T-helper 1 cell treated with Interleukin-12 subunit alpha and Interleukin-12 subunit beta and Interleukin-4 antibody, amounts not matched to agents 30 ng/mL and 1 ng/mL, for 36 hours (primary cell): ENCODE measurements at regions not wholly inside any gene's neighbourhood (a gene's known extent, or its start where the extent isn't known, plus 50 kb on each side); places are given as distances from the start of the nearest gene placed in this dataset.

Experiments
- intact Hi-C: fragments of 100-400 bp; cut with micrococcal nuclease; formaldehyde crosslinking; loops from one replicate; pipeline ENCODE4 v1.15.1; 2024

DNA sequence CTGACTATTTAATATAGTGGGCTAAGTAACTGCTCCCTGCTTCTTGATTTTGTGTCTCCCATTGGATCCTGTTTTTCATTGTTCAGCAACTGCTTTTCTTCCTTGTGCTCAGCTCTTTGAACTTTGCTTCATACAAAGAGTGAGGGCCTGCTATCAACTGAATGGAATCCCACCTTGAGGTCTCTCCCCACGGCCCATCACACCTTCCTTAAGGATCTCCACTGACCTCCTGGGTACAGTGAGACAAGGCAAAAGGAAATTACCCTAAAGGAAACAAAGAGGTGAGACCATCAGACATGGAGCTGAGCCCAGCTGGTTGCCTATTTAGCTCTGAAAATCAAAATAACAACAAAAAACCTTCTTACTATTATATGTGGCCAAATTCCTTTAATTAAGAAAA is 91.3 kb upstream of the RPL34 start:
- intact Hi-C loops, result loop anchor here (5.0 kb wide), 2 partner anchors 362 to 807 kb away; partner anchors contain the start of genes LEF1 and PAPSS1

- intact Hi-C loops, result loop anchor here (1.0 to 5.0 kb wide), 3 partner anchors 9 to 805 kb away; partner anchors contain the start of genes LEF1 and PAPSS1
These were observed 92.7 kb upstream of the RPL34 start for GRCh38 chr4:108527723-108528122.

DNA sequence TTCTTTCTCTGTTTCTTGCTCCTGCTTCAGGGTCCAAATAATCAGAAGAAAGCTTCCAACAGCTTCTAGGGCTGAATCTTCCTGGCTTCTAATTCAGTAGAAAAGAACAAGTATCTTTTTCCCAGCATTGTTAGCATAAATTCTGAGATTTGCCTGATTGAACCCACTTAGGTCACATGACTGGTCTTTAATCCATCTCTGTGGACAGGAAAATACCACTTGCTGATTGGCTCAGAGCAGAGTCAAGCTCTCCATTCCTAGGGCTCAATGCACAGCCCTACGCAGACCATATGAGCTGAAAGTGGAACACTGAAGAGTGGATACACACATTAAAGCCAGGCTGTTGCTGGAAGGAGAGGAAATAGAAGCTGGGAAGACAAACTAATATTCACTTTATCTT is 99.6 kb upstream of the RPL34 start:
- intact Hi-C loops, result no loop called here

DNA sequence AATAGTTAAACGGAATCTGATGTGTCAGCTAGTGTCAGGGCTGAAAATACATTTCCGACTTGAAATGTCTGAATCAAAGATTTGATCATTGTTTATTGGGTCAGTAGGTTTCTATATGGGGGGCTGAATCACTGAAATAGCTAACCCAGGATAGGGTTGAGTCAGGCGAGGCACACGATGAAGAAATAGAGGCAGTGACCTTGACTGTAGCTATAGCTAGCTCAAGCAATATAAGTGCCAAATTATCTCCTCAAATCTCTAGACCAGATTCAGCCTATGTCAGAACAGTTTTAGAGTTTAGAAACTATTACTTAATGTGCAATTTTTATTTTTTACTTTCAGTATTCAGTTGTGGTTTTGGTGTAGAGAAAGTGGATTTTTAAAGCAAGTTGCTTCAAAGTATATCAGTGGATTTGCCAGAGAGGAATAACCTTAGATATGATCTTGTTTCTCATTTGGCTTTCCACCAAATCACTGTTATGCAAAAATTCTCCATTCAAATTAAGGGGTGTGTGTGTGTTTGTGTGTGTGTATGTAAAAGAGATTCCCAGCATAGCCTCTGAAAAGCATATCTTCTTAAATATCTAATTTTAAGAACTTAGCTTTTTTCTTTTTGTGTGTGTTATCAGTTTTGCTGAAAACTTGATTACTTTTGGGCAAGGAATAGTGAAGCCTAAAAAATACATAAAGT is 100.3 kb upstream of the RPL34 start:
- intact Hi-C loops, result no loop called here

DNA sequence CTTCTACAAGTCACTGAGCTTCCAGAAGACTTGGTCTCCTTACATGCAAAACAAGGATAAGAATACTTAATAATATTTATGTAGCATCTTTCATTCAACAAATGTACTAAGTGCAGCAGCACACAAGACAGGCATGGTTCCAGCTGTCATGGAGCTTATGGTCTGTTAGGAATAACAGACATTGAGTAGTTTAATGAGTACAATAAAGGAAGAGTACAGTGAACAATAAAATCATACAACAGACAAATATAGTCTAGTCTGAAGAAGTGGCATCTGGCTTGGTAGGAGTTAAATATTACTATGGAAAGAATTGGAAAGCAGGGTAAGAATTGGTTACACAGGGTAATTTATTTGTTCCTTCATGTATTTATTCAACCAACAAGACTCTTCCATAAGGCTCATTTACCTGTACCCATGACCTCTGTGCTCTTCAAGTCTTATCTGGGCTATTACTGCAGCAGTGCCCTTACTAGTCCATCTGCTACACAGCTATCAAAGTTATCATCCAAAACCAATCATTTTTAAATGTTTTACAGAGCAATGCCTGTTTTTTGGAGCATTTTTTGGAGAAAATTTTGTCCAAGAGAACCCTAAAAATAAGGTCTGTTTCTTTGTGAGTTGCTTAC is 101.1 kb upstream of the RPL34 start:
- intact Hi-C loops, result no loop called here

GRCh38 chr4:108512615-108513505 is 107.5 kb upstream of the RPL34 start:
- intact Hi-C loops, result loop anchor here (1.0 to 2.0 kb wide), 3 partner anchors 344 to 495 kb away; partner anchors contain the start of gene LEF1

- intact Hi-C loops, result loop anchor here (2.0 kb wide), 1 partner anchor 343 kb away; the partner anchor contains the start of gene LEF1
These were observed 108.8 kb upstream of the RPL34 start for GRCh38 chr4:108511618-108512017.

DNA sequence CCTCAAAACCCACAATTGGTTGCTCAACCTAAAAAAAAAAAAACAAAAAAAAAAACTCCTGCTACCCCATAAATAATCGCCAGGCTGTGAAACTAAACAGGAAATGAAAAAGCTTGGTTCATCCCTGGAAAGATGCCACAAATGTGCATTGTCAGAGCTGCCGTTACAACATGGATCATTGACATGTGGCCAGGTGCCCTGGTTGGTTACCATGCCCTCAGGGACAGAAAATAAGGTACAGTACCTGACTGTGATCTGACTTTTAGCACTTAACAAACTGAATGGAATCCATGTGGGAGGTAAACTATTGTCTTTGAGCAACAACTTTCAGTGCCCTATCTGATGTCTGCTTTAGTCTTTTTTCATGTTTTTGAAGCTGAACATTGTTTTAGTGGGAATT is 118.0 kb upstream of the RPL34 start:
- intact Hi-C loops, result no loop called here

DNA sequence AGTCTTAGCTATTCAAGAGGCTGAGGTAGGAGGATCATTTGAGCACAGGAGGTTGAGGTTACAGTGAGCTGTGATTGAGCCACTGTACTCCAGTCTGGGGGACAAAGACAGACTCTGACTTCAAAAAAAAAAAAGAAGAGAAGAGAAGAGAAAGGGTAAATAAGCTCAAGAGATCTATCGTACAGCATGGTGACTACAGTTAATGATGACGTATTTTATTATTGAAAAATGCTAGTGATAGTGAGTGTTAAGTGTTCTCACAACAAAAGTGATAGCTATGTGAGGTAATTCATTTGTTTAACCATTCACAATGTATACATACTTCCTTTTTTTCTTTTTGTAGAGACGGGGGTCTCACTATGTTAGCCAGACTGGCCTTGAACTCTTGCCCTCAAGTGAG is 121.5 kb upstream of the RPL34 start:
- intact Hi-C loops, result no loop called here

- intact Hi-C loops, result loop anchor here (1.0 kb wide), 2 partner anchors 463 to 475 kb away; no protein-coding TSS in a partner anchor
These were observed 126.8 kb upstream of the RPL34 start for GRCh38 chr4:108493596-108493931.

- intact Hi-C loops, result loop anchor here (1.0 kb wide), 2 partner anchors 463 to 475 kb away; no protein-coding TSS in a partner anchor
These were observed 127.4 kb upstream of the RPL34 start for GRCh38 chr4:108492816-108493595.

DNA sequence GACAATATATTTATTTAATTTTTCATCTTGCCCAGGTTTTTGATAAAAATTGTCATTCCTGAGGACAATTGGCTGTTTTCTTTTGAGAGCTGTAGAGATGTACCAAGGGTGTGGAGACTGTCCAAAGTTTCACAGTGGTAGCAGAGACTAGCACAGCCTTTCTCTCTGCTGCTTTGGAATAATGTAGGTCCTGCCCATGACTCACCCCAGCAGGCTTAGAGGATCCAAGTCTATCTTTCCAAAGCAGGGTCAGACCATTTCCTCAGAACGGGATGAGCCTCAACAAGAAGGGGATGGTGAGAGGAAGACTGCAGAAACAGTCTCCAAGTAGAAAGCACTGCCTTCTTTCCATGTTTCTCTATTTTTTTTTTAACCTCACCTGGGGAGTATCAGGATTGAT is 131.5 kb upstream of the RPL34 start:
- intact Hi-C loops, result no loop called here

GRCh38 chr4:108486046-108486445 is 134.3 kb upstream of the RPL34 start:
- intact Hi-C loops, result no loop called here

DNA sequence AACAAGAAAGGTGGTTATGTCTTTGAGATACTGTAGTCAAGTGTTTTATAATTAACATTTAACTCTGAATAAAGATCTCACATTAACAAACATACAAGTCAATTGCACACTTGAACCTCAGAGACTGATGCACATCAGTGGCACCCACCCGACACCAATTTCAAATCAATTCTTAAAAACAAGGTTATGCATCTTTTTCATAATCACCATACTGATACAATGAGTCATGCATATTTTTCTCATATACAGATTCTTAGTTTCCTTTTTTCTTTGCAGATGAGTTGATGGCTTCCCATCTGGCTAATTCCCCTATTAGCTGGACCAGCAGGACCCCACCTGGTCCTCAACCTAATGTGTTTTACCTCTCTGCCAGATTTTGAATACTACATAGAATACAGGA is 136.2 kb upstream of the RPL34 start:
- intact Hi-C loops, result loop anchor here (5.0 kb wide), 2 partner anchors 52 to 88 kb away; no protein-coding TSS in a partner anchor

DNA sequence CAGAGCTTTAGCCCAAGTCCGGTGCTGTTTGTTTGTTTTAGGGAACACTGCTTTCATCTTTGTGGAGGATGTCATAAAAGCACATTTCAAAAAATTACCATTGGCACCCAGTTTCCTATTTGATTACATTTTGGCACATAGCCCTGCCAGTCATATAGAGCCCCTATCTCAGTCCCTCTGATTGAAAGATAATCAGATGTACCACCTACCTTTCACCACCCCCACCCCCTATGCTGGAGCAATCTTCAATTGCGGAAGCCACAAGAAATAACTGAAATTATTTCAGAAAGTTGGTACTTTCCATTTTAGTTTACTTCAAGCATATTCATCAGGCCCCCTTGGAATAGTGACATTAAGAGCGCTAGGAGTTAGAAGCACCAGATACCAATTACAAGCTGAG is 136.7 kb upstream of the RPL34 start:
- intact Hi-C loops, result loop anchor here (1.0 to 5.0 kb wide), 3 partner anchors 16 to 89 kb away; no protein-coding TSS in a partner anchor

- intact Hi-C loops, result loop anchor here (1.0 to 5.0 kb wide), 3 partner anchors 16 to 89 kb away; no protein-coding TSS in a partner anchor
These were observed 137.3 kb upstream of the RPL34 start for GRCh38 chr4:108483079-108483478.

DNA sequence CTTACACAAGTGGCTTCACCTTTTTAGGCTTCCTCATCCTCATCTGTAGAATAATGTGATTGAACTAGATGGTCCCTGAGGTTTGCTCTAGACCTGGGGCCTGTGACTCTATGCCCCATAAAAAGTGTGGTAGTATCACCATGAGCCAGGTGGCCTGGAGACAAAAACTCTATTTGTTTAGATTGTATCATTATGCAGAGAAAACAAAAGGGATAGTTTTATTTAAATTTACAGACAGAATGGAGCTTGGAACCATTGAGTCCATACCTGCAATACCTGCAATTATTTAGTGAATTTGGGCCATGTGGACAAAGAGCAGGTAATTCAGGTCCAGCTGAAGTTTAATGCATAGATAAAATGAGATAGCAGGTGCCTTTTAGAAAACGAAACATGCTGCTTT is 139.5 kb upstream of the RPL34 start:
- intact Hi-C loops, result loop anchor here (5.0 kb wide), 2 partner anchors 49 to 91 kb away; no protein-coding TSS in a partner anchor

GRCh38 chr4:108477527-108478108 is 142.8 kb upstream of the RPL34 start:
- intact Hi-C loops, result no loop called here

DNA sequence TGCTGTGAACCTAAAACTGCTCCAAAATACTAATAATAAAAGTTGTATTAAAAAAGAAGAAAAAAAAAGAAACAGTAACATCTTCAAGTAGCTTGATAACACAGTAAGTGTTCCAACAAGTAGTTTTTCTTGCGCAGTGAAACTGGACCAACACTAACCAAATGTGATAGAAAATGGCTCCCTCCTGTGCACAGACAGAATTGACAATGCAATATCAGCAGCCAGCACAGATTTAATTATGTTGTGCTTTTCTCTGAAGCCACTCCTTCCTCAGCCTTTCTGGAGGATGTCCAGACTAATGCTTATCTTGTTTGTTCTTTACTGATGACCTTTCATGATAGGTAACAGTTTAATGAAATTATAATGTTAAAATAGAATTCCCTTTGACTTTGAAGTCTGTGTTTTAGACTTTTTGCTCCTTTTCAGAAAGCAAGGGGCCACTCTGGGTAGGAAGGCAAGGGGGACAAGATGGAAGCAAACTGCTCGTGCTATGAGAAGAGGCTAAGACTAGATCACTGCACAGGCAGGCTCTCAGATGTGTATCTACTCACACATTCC is 147.1 kb upstream of the RPL34 start:
- intact Hi-C loops, result no loop called here
